KMS-11 (cell line): ENCODE measurements at regions not wholly inside any gene's neighbourhood (a gene's known extent, or its start where the extent isn't known, plus 50 kb on each side); places are given as distances from the start of the nearest gene placed in this dataset.

Source experiments
- H2AFZ ChIP-seq: fragments of 200-600 bp; sonication (generic); 2 replicates; pipeline ENCODE4 v1.6.1; 2016; ENCODE audit warnings: antibody characterized with exemption, mixed run types, low read depth
- H3K27ac ChIP-seq: fragments of 200-600 bp; sonication (generic); 2 replicates; pipeline ENCODE4 v1.6.1; 2016; ENCODE audit warnings: mild to moderate bottlenecking, mixed run types
- H3K27me3 ChIP-seq: fragments of 200-600 bp; sonication (generic); 2 replicates; pipeline ENCODE4 v1.6.1; 2017; ENCODE audit warnings: mild to moderate bottlenecking, low read depth, mixed run types, moderate library complexity; ENCODE audit not compliant: insufficient read depth
- H3K36me3 ChIP-seq: fragments of 200-600 bp; sonication (generic); 2 replicates; pipeline ENCODE4 v1.6.1; 2017; ENCODE audit warnings: mild to moderate bottlenecking, mixed run types; ENCODE audit not compliant: insufficient read depth
- H3K4me1 ChIP-seq: fragments of 200-600 bp; sonication (generic); 2 replicates; pipeline ENCODE4 v1.6.1; 2016; ENCODE audit warnings: mild to moderate bottlenecking, low read depth, mixed run types; ENCODE audit not compliant: poor library complexity, severe bottlenecking
- H3K4me2 ChIP-seq: fragments of 200-600 bp; sonication (generic); 2 replicates; pipeline ENCODE4 v1.7.0; 2016; ENCODE audit warnings: mild to moderate bottlenecking, mixed run types
- H3K4me3 ChIP-seq: fragments of 200-600 bp; sonication (generic); IDR thresholded peaks from 2 replicates; pipeline ENCODE4 v1.6.1; 2017; ENCODE audit warnings: low read depth, low read length, mixed read lengths; ENCODE audit not compliant: insufficient read depth
- H3K79me2 ChIP-seq: fragments of 200-600 bp; sonication (generic); 2 replicates; pipeline ENCODE4 v1.6.1; 2016; ENCODE audit warnings: low read depth, mixed run types; ENCODE audit not compliant: insufficient read depth
- H3K9ac ChIP-seq: fragments of 200-600 bp; sonication (generic); 2 replicates; pipeline ENCODE4 v1.6.1; 2016; ENCODE audit warnings: mild to moderate bottlenecking, mixed run types
- H4K20me1 ChIP-seq: fragments of 200-600 bp; sonication (generic); 2 replicates; pipeline ENCODE4 v1.6.1; 2016; ENCODE audit warnings: mild to moderate bottlenecking, mixed run types; ENCODE audit not compliant: insufficient read depth
- CTCF ChIP-seq: fragments of 200-600 bp; sonication (generic); conservative IDR thresholded peaks from 2 replicates; pipeline ENCODE4 v1.6.1; 2017; ENCODE audit warnings: low read depth, mild to moderate bottlenecking, antibody characterized with exemption, low read length, moderate library complexity, mixed read lengths

- no peaks in the 10 kb centered on the region for H3K79me2 ChIP-seq
- no peaks in the 10 kb centered on the region for H3K4me1 ChIP-seq
- TF ChIP-seq CTCF: no peak
- H2AFZ ChIP-seq: no peak overlapping the region
- H4K20me1 ChIP-seq: no peaks in the 10 kb centered on the region
- no peaks in the 10 kb centered on the region for H3K27me3 ChIP-seq
- H3K4me3 ChIP-seq: no peak overlapping the region
- H3K27ac ChIP-seq: no peak overlapping the region
- H3K4me2 ChIP-seq: no peak overlapping the region
- H3K36me3 ChIP-seq: no peaks in the 10 kb centered on the region
- no peak overlapping the region for H3K9ac ChIP-seq
These were observed 76.9 kb upstream of the SHISA2 start for GRCh38 chr13:26128676-26129075.

- Histone ChIP-seq H2AFZ (no peak overlapping the region), H3K4me1 (no peaks in the 10 kb centered on the region), H3K4me3 (no peak overlapping the region), H3K9ac (no peak overlapping the region), H4K20me1 (no peaks in the 10 kb centered on the region), H3K36me3 (no peaks in the 10 kb centered on the region), H3K27ac (no peak overlapping the region), H3K4me2 (no peak overlapping the region), H3K27me3 (no peaks in the 10 kb centered on the region), H3K79me2 (no peaks in the 10 kb centered on the region)
- no peak for TF ChIP-seq CTCF
These were observed 65.8 kb upstream of the SHISA2 start for GRCh38 chr13:26117620-26118019.

GRCh38 chr13:26112843-26113242 lies 61.0 kb upstream of the SHISA2 start:
- H3K9ac ChIP-seq: no peak overlapping the region
- no peaks in the 10 kb centered on the region for H3K27me3 ChIP-seq
- H3K4me3 ChIP-seq: no peak overlapping the region
- H4K20me1 ChIP-seq: no peaks in the 10 kb centered on the region
- H3K36me3 ChIP-seq: no peaks in the 10 kb centered on the region
- H2AFZ ChIP-seq: no peak overlapping the region
- no peaks in the 10 kb centered on the region for H3K4me1 ChIP-seq
- H3K4me2 ChIP-seq: no peak overlapping the region
- H3K79me2 ChIP-seq: no peaks in the 10 kb centered on the region
- no peak; the same call in 1 of the 2 replicates for TF ChIP-seq CTCF
- H3K27ac ChIP-seq: no peak overlapping the region

- no peak overlapping the region for H3K4me2 ChIP-seq
- no peaks in the 10 kb centered on the region for H3K36me3 ChIP-seq
- H4K20me1 ChIP-seq: no peaks in the 10 kb centered on the region
- H3K4me1 ChIP-seq: no peaks in the 10 kb centered on the region
- no peak overlapping the region for H2AFZ ChIP-seq
- H3K27ac ChIP-seq: no peak overlapping the region
- TF ChIP-seq CTCF: no peak
- no peak overlapping the region for H3K4me3 ChIP-seq
- no peaks in the 10 kb centered on the region for H3K27me3 ChIP-seq
- no peaks in the 10 kb centered on the region for H3K79me2 ChIP-seq
- H3K9ac ChIP-seq: no peak overlapping the region
These were observed 60.0 kb upstream of the SHISA2 start for GRCh38 chr13:26111797-26112196.
